GM21528 (cell line): ENCODE measurements at regions not wholly inside any gene's neighbourhood (a gene's known extent, or its start where the extent isn't known, plus 50 kb on each side); places are given as distances from the start of the nearest gene placed in this dataset.

ENCODE experiments used
- ATAC-seq: cut with Tn5 transposase; IDR thresholded peaks from one replicate; pipeline ENCODE4 v1.9.1; 2021; ENCODE audit warnings: mild to moderate bottlenecking, moderate library complexity; ENCODE audit not compliant: unreplicated experiment, low FRiP score

GRCh38 chr16:65634833-65635232 is 513.0 kb upstream of the CDH11 start:
- no peak for ATAC-seq

- ATAC-seq: no peak
Measured at GRCh38 chr16:65634291-65634690, 512.4 kb upstream of the CDH11 start.

- no peak for ATAC-seq
Measured at GRCh38 chr16:65624666-65625065, 502.8 kb upstream of the CDH11 start.

GRCh38 chr16:65624229-65624628 is 502.4 kb upstream of the CDH11 start:
- ATAC-seq: no peak

GRCh38 chr16:65622871-65623270 is 501.0 kb upstream of the CDH11 start:
- no peak for ATAC-seq

GRCh38 chr16:65622151-65622550 is 500.3 kb upstream of the CDH11 start:
- no peak for ATAC-seq

- ATAC-seq: no peak
Measured at GRCh38 chr16:65621640-65622039, 499.8 kb upstream of the CDH11 start.

- no peak for ATAC-seq
Measured at GRCh38 chr16:65619606-65620005, 497.7 kb upstream of the CDH11 start.

GRCh38 chr16:65618931-65619330 is 497.1 kb upstream of the CDH11 start:
- ATAC-seq: no peak

GRCh38 chr16:65618333-65618732 is 496.5 kb upstream of the CDH11 start:
- ATAC-seq: no peak

- ATAC-seq: no peak
Measured at GRCh38 chr16:65617421-65617820, 495.6 kb upstream of the CDH11 start.

- ATAC-seq: no peak
Measured at GRCh38 chr16:65608455-65608854, 486.6 kb upstream of the CDH11 start.

- no peak for ATAC-seq
Measured at GRCh38 chr16:65604771-65605170, 482.9 kb upstream of the CDH11 start.

- ATAC-seq: no peak
Measured at GRCh38 chr16:65601781-65602180, 479.9 kb upstream of the CDH11 start.

GRCh38 chr16:65600629-65601028 is 478.8 kb upstream of the CDH11 start:
- ATAC-seq: no peak

- ATAC-seq: no peak
Measured at GRCh38 chr16:65600046-65600445, 478.2 kb upstream of the CDH11 start.

GRCh38 chr16:65598621-65599020 is 476.8 kb upstream of the CDH11 start:
- no peak for ATAC-seq

GRCh38 chr16:65583498-65583897 is 461.6 kb upstream of the CDH11 start:
- no peak for ATAC-seq

- no peak for ATAC-seq
Measured at GRCh38 chr16:65579050-65579449, 457.2 kb upstream of the CDH11 start.

- no peak for ATAC-seq
Measured at GRCh38 chr16:65576631-65577030, 454.8 kb upstream of the CDH11 start.

- no peak for ATAC-seq
Measured at GRCh38 chr16:65576139-65576538, 454.3 kb upstream of the CDH11 start.

- ATAC-seq: no peak
Measured at GRCh38 chr16:65574326-65574966, 452.6 kb upstream of the CDH11 start.

- ATAC-seq: no peak
Measured at GRCh38 chr16:65572156-65572555, 450.3 kb upstream of the CDH11 start.
